Trophoblast cell (in vitro differentiated cells and primary cell): ENCODE measurements at regions not wholly inside any gene's neighbourhood (a gene's known extent, or its start where the extent isn't known, plus 50 kb on each side); places are given as distances from the start of the nearest gene placed in this dataset.

Experiments
- DNase-seq, 2 donors: peaks; one replicate each; pipeline ENCODE4 v3.0.0-alpha.2; 2016
- H2AFZ ChIP-seq: 2 replicates; pipeline ENCODE4 v1.6.1; 2013; ENCODE audit warnings: low read length, moderate library complexity, mild to moderate bottlenecking; ENCODE audit not compliant: insufficient read depth, poor library complexity
- H2AK5ac ChIP-seq: 2 replicates; pipeline ENCODE4 v1.6.1; 2013; ENCODE audit warnings: mild to moderate bottlenecking, low read length
- H2BK120ac ChIP-seq: 2 replicates; pipeline ENCODE4 v1.6.1; 2013; ENCODE audit warnings: low read length, mild to moderate bottlenecking, moderate library complexity; ENCODE audit not compliant: insufficient read depth, poor library complexity
- H2BK12ac ChIP-seq: 2 replicates; pipeline ENCODE4 v1.6.1; 2013; ENCODE audit warnings: mild to moderate bottlenecking, low read length, moderate library complexity
- H2BK5ac ChIP-seq: 2 replicates; pipeline ENCODE4 v1.6.1; 2013; ENCODE audit warnings: low read length, low read depth, moderate library complexity, mild to moderate bottlenecking; ENCODE audit not compliant: poor library complexity
- H3K14ac ChIP-seq: 2 replicates; pipeline ENCODE4 v1.6.1; 2013; ENCODE audit warnings: mild to moderate bottlenecking, low read length
- H3K18ac ChIP-seq: 2 replicates; pipeline ENCODE4 v1.6.1; 2013; ENCODE audit warnings: mild to moderate bottlenecking, low read length
- H3K23ac ChIP-seq: 2 replicates; pipeline ENCODE4 v1.6.1; 2013; ENCODE audit warnings: low read length
- H3K27ac ChIP-seq: 2 replicates; pipeline ENCODE4 v1.5.1; 2013; ENCODE audit warnings: low read depth, mild to moderate bottlenecking, inconsistent platforms, low read length, moderate library complexity
- H3K27me3 ChIP-seq: 2 replicates; pipeline ENCODE4 v1.6.1; 2013; ENCODE audit warnings: inconsistent platforms, mild to moderate bottlenecking, low read length, moderate library complexity; ENCODE audit not compliant: insufficient read depth
- H3K36me3 ChIP-seq, 2 experiments: 1 replicate in 1 of 2; 2 replicates in 1 of 2; pipeline ENCODE4 v1.6.1; 2013; ENCODE audit warnings: low read length in 2 of 2, mild to moderate bottlenecking in 2 of 2, moderate library complexity in 1 of 2; ENCODE audit not compliant: insufficient read depth in 2 of 2, control insufficient read depth in 1 of 2
- H3K4ac ChIP-seq: 2 replicates; pipeline ENCODE4 v1.6.1; 2013; ENCODE audit warnings: low read depth, mild to moderate bottlenecking, low read length, moderate library complexity
- H3K4me1 ChIP-seq, 2 experiments: 1 replicate in 1 of 2; 2 replicates in 1 of 2; pipeline ENCODE4 v1.6.1; 2013; ENCODE audit warnings: low read length in 2 of 2, mild to moderate bottlenecking in 2 of 2, moderate library complexity in 1 of 2; ENCODE audit not compliant: insufficient read depth in 2 of 2, control insufficient read depth in 1 of 2
- H3K4me2 ChIP-seq: 2 replicates; pipeline ENCODE4 v1.6.1; 2013; ENCODE audit warnings: inconsistent platforms, mild to moderate bottlenecking, low read length, moderate library complexity
- H3K4me3 ChIP-seq: 2 replicates; pipeline ENCODE4 v1.5.1; 2013; ENCODE audit warnings: mild to moderate bottlenecking, low read depth, low read length, inconsistent platforms
- H3K79me1 ChIP-seq: one replicate; pipeline ENCODE4 v1.6.1; 2013; ENCODE audit warnings: low read length
- H3K79me2 ChIP-seq: 2 replicates; pipeline ENCODE4 v1.6.1; 2013; ENCODE audit warnings: low read length, mild to moderate bottlenecking; ENCODE audit not compliant: control insufficient read depth, insufficient read depth, poor library complexity
- H3K9ac ChIP-seq: 2 replicates; pipeline ENCODE4 v1.6.1; 2013; ENCODE audit warnings: mild to moderate bottlenecking, low read length
- H3K9me3 ChIP-seq: 2 replicates; pipeline ENCODE4 v1.6.1; 2013; ENCODE audit warnings: low read depth, mild to moderate bottlenecking, control low read depth, inconsistent platforms, low read length; ENCODE audit not compliant: insufficient read depth
- H4K12ac ChIP-seq: 2 replicates; pipeline ENCODE4 v1.6.1; 2013; ENCODE audit warnings: low read depth, mild to moderate bottlenecking, low read length, moderate library complexity
- H4K8ac ChIP-seq: 2 replicates; pipeline ENCODE4 v1.6.1; 2013; ENCODE audit warnings: low read depth, mild to moderate bottlenecking, low read length, moderate library complexity
- H4K91ac ChIP-seq: one replicate; pipeline ENCODE4 v1.6.1; 2013; ENCODE audit warnings: low read depth, mild to moderate bottlenecking, low read length, moderate library complexity
- WGBS: extraction: QIAGEN DNeasy Blood & Tissue Kit; methylation state at CpG from one replicate; pipeline ENCODE4 v1.1.7; 2013; ENCODE audit warnings: missing lambda C conversion rate; ENCODE audit not compliant: insufficient read length, insufficient coverage; ENCODE audit errors: extremely low coverage; 5-methylcytosine and 5-hydroxymethylcytosine counted together

DNA sequence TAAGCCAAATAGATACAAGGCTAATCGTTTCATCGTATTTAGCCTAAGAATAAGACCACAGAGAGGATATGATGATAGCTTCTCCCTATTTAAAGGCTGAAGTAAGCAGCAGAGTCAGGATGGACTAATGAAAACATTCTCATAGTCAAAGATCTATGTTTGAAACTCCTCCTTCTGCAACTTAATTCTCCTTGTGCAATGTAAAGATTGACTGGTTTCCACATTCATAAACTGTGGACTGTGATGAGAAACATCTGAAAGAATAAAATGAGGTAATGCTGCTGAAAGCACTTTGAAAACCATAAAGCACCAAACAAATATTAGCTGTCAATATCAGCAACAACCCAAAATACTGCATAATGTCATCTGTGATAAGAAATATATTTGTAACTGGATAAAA, 361.9 kb downstream of the CSNK1G3 start:
- no peak overlapping the region for H3K14ac ChIP-seq
- H3K27me3 ChIP-seq: no peaks in the 10 kb centered on the region
- H3K36me3 ChIP-seq: no peaks in the 10 kb centered on the region
- no peaks in the 10 kb centered on the region for H3K79me2 ChIP-seq
- H3K18ac ChIP-seq: no peak overlapping the region
- no peak overlapping the region for H4K12ac ChIP-seq
- H2AK5ac ChIP-seq: no peak overlapping the region
- H2BK5ac ChIP-seq: no peak overlapping the region
- no CpG with 5 or more reads among the region's 2 CpGs for WGBS
- no peak overlapping the region for H4K91ac ChIP-seq
- no peak overlapping the region for H2BK12ac ChIP-seq
- H3K4me3 ChIP-seq: no peak overlapping the region
- peaks cover 2% of the 10 kb centered on the region for H3K9me3 ChIP-seq
- H3K27ac ChIP-seq: no peak overlapping the region
- DNase-seq: no peak
- H3K9ac ChIP-seq: no peak overlapping the region
- H3K23ac ChIP-seq: no peak overlapping the region
- no peak overlapping the region for H3K4ac ChIP-seq
- no peak overlapping the region for H2BK120ac ChIP-seq
- H3K4me2 ChIP-seq: no peak overlapping the region
- no peak overlapping the region for H4K8ac ChIP-seq
- peaks cover 2% of the 10 kb centered on the region for H3K79me1 ChIP-seq
- H2AFZ ChIP-seq: no peak overlapping the region
- H3K4me1 ChIP-seq: peaks cover 2 to 7% of the 10 kb centered on the region in 2 experiments

DNA sequence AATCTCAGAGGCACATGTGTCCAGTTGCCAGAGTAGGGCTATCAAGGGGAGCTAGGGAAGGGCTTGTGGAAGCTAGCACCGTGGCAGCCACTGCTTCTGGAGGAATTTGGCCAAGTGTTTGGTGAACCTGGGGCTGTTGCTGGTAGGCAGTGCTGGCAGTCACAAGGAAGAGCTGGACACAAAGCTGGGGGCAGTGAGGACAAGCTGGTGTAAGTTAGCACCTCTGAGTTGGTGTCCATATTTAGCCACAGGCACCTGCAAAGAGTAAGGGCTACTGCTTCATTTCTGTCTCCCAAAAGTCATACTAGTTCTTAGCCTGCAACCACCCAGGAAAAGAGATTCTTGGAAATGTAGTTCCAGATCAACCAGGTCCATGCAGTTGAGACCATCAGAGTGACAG, 359.4 kb downstream of the CSNK1G3 start:
- DNase-seq: no peak
- peaks cover 2% of the 10 kb centered on the region for H3K79me1 ChIP-seq
- H3K23ac ChIP-seq: no peak overlapping the region
- H3K9ac ChIP-seq: no peak overlapping the region
- H3K14ac ChIP-seq: no peak overlapping the region
- no peak overlapping the region for H2AFZ ChIP-seq
- peaks cover 2 to 7% of the 10 kb centered on the region in 2 experiments for H3K4me1 ChIP-seq
- no peak overlapping the region for H3K27ac ChIP-seq
- H3K4ac ChIP-seq: no peak overlapping the region
- peaks cover 2% of the 10 kb centered on the region for H3K9me3 ChIP-seq
- no peak overlapping the region for H3K4me2 ChIP-seq
- no peak overlapping the region for H2BK5ac ChIP-seq
- H3K79me2 ChIP-seq: no peaks in the 10 kb centered on the region
- no peak overlapping the region for H2BK12ac ChIP-seq
- no peak overlapping the region for H3K4me3 ChIP-seq
- no peaks in the 10 kb centered on the region for H3K36me3 ChIP-seq
- no peak overlapping the region for H2AK5ac ChIP-seq
- no peak overlapping the region for H3K18ac ChIP-seq
- WGBS: no CpG with 5 or more reads among the region's 1 CpG
- H3K27me3 ChIP-seq: no peaks in the 10 kb centered on the region
- no peak overlapping the region for H2BK120ac ChIP-seq
- no peak overlapping the region for H4K8ac ChIP-seq
- no peak overlapping the region for H4K91ac ChIP-seq
- H4K12ac ChIP-seq: no peak overlapping the region

DNA sequence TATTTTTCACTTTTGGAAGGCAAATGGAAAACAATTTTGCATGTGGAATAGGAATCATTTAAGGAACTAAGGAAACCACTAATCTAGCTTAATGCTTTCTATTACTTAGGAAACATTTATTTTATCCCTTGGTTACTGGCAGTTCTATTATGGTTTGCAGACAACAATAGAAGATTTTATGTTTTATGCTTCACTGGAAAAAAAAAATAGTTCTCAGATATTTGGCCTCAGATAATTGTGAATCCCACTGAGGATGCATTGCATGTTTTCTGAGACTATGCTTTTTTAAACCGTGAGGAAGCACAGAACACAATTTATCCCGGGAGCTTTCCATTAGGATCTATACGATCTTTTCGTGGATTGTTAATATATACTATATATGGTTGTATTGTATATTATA, 356.9 kb downstream of the CSNK1G3 start:
- no peak overlapping the region for H3K9ac ChIP-seq
- no peak overlapping the region for H3K4me2 ChIP-seq
- H2AFZ ChIP-seq: no peak overlapping the region
- no peak overlapping the region for H3K18ac ChIP-seq
- no peaks in the 10 kb centered on the region for H3K36me3 ChIP-seq
- no peak overlapping the region for H4K8ac ChIP-seq
- no peak overlapping the region for H4K12ac ChIP-seq
- H3K4me3 ChIP-seq: no peak overlapping the region
- no peak overlapping the region for H3K14ac ChIP-seq
- H3K79me1 ChIP-seq: no peaks in the 10 kb centered on the region
- no peak overlapping the region for H2BK12ac ChIP-seq
- H2BK120ac ChIP-seq: no peak overlapping the region
- H4K91ac ChIP-seq: no peak overlapping the region
- H2BK5ac ChIP-seq: no peak overlapping the region
- peaks cover 2% of the 10 kb centered on the region for H3K9me3 ChIP-seq
- H3K27ac ChIP-seq: no peak overlapping the region
- H3K4ac ChIP-seq: no peak overlapping the region
- no peak overlapping the region for H2AK5ac ChIP-seq
- no peaks in the 10 kb centered on the region for H3K27me3 ChIP-seq
- no CpG with 5 or more reads among the region's 4 CpGs for WGBS
- DNase-seq: no peak
- no peak overlapping the region for H3K23ac ChIP-seq
- H3K4me1 ChIP-seq: no peaks in the 10 kb centered on the region
- no peaks in the 10 kb centered on the region for H3K79me2 ChIP-seq

DNA sequence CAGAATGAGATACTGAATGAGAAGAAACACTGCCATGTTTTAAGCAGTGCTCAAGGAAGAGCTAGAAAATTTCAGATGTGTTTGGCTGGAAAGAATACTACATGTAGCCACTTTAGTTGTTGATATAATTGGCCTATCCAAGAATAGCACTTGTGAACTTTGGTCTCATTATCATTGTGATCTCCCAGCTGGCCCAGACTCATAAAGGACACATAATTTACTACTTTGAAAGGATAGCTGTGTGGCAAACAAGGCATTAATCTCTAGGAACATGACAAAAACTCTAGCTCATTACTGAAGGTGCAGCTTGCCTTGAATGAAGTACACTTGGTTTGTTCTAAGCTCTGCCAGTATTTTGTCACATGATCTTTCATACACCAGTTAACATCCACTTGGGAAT, 356.3 kb downstream of the CSNK1G3 start:
- Histone ChIP-seq H2BK120ac (no peak overlapping the region), H3K27me3 (no peaks in the 10 kb centered on the region), H4K8ac (no peak overlapping the region), H2BK5ac (no peak overlapping the region), H4K12ac (no peak overlapping the region), H3K4me2 (no peak overlapping the region), H3K14ac (no peak overlapping the region), H3K4me1 (no peaks in the 10 kb centered on the region), H2AK5ac (no peak overlapping the region), H2AFZ (no peak overlapping the region), H3K27ac (no peak overlapping the region), H3K9ac (no peak overlapping the region), H2BK12ac (no peak overlapping the region), H3K9me3 (peaks cover 2% of the 10 kb centered on the region), H3K23ac (no peak overlapping the region), H3K79me2 (no peaks in the 10 kb centered on the region), H4K91ac (no peak overlapping the region), H3K4ac (no peak overlapping the region), H3K18ac (no peak overlapping the region), H3K4me3 (no peak overlapping the region), H3K36me3 (no peaks in the 10 kb centered on the region), H3K79me1 (no peaks in the 10 kb centered on the region)
- no peak for DNase-seq
